ENCODE measurements at regions not wholly inside any gene's neighbourhood (a gene's known extent, or its start where the extent isn't known, plus 50 kb on each side); places are given as distances from the start of the nearest gene placed in this dataset.

- no peak overlapping the region for H2AK5ac ChIP-seq (ENCODE audit: low read depth, low read length)
- H3K27me3 ChIP-seq (replicated peaks in 1 of 4; ENCODE audit: control insufficient read depth in 3 of 4, extremely low read depth in 1 of 4, insufficient read depth in 3 of 4, low read length in 3 of 4): no peaks in the 10 kb centered on the region
- no peak overlapping the region for H3K4me3 ChIP-seq (ENCODE audit: extremely low read depth in 1 of 4, insufficient read depth in 2 of 4, low read depth in 3 of 4, low read length in 4 of 4)
- H2BK12ac ChIP-seq (ENCODE audit: low read depth, low read length): peak overlapping the region; percentile 77; the same call in 1 of the 2 replicates
- no peak overlapping the region for H2BK20ac ChIP-seq (ENCODE audit: low read length)
- FAIRE-seq (no peak), DNase-seq (ENCODE audit: low read depth in 1 of 2, low spot score in 2 of 2) (no peak)
- H2BK5ac ChIP-seq (ENCODE audit: low read depth, low read length): no peak overlapping the region
- peaks cover 4 to 10% (median 7%) of the 10 kb centered on the region in 4 experiments; a peak in 6 of 7 replicates for H3K4me1 ChIP-seq (replicated peaks in 1 of 4; ENCODE audit: control insufficient read depth in 3 of 4, insufficient read depth in 4 of 4, low read length in 3 of 4)
- H4K5ac ChIP-seq (ENCODE audit: insufficient read length, low read depth, low read length): no peak overlapping the region
- H3K23me2 ChIP-seq (ENCODE audit: low read depth, low read length): no peaks in the 10 kb centered on the region
- no peaks in the 10 kb centered on the region for H4K20me1 ChIP-seq (replicated peaks in 1 of 2; ENCODE audit: control insufficient read depth in 1 of 2, insufficient read depth in 2 of 2, low read length in 2 of 2)
- no peak overlapping the region for H2AFZ ChIP-seq (ENCODE audit: low read length)
- no peak overlapping the region for H3K9ac ChIP-seq (replicated peaks in 1 of 4; ENCODE audit: extremely low read depth in 1 of 4, low read depth in 3 of 4, low read length in 3 of 4)
- no peak overlapping the region for H3K4ac ChIP-seq (replicated peaks; ENCODE audit: insufficient read length, low read depth, low read length)
- H3K4me2 ChIP-seq (ENCODE audit: insufficient read depth in 1 of 2, low read depth in 2 of 2, low read length in 2 of 2): no peak overlapping the region
- no peak overlapping the region for H4K91ac ChIP-seq (replicated peaks; ENCODE audit: insufficient read length, low read length)
- H3K56ac ChIP-seq (replicated peaks; ENCODE audit: insufficient read length, low read depth, low read length): no peak overlapping the region
- H3K9me3 ChIP-seq (ENCODE audit: insufficient read depth in 2 of 2, low read depth in 1 of 2, low read length in 1 of 2): no peaks in the 10 kb centered on the region
- no peaks in the 10 kb centered on the region for H3K79me2 ChIP-seq (ENCODE audit: control insufficient read depth in 1 of 2, insufficient read depth in 2 of 2, low read length in 2 of 2)
- H3K14ac ChIP-seq (ENCODE audit: insufficient read length): no peak overlapping the region
- H2BK15ac ChIP-seq (ENCODE audit: low read length): 0 out of 2 replicates have a peak overlapping the region, but pooled peaks have one; percentile 61
- peak overlapping the region; percentile 24 for H3K18ac ChIP-seq (ENCODE audit: extremely low read depth, low read length)
- no peak overlapping the region for H4K8ac ChIP-seq (ENCODE audit: extremely low read depth, insufficient read depth, low read length)
- WGBS, 2 experiments (ENCODE audit: extremely low coverage in 1 of 2, insufficient coverage in 1 of 2, insufficient read length in 1 of 2, insufficient replicate concordance in 2 of 2, low coverage in 1 of 2, low lambda C conversion rate in 2 of 2, missing lambda C conversion rate in 1 of 2): 90% methylated on average over 5 of the region's 5 CpGs; no CpG with 5 or more reads in 1 of the 2 experiments
- no peaks in the 10 kb centered on the region for H3K36me3 ChIP-seq (ENCODE audit: control insufficient read depth in 2 of 4, insufficient read depth in 4 of 4, low read length in 3 of 4)
- H2BK120ac ChIP-seq (replicated peaks; ENCODE audit: low read depth, low read length): no peak overlapping the region
- ChIA-PET POLR2A (ENCODE audit: partially characterized antibody) (interaction anchor here (0.6 kb wide), 1 partner anchor 153 kb away, joined by 3 read pairs; no protein-coding TSS in a partner anchor), CTCF (ENCODE audit: partially characterized antibody) (interaction anchor here (0.8 to 4.4 kb wide), 2 partner anchors 9 to 36 kb away, joined by 4 to 26 read pairs; no protein-coding TSS in a partner anchor)
- no peak overlapping the region for H3K23ac ChIP-seq (ENCODE audit: insufficient read length)
- no peaks in the 10 kb centered on the region for H3K79me1 ChIP-seq (ENCODE audit: low read depth, low read length)
- H3K27ac ChIP-seq (ENCODE audit: low read depth, low read length): no peak overlapping the region
- no peak for TF ChIP-seq TAF7 (optimal IDR thresholded peaks at IDR 0.05; ENCODE audit: borderline replicate concordance, low read depth, low read length)
- no peak for TF ChIP-seq KDM4A (IDR thresholded peaks at IDR 0.05; ENCODE audit: low read depth, low read length, severe bottlenecking)
- TF ChIP-seq ZNF274 (IDR thresholded peaks at IDR 0.05; ENCODE audit: borderline replicate concordance, extremely low read depth, low read length): no peak
- TF ChIP-seq JUN (IDR thresholded peaks at IDR 0.05; ENCODE audit: low read depth, low read length): no peak
- TF ChIP-seq CBX5 (IDR thresholded peaks at IDR 0.05; ENCODE audit: low read depth, low read length): no peak
- no peak for TF ChIP-seq ATF2 (IDR thresholded peaks at IDR 0.05; ENCODE audit: low read length)
- TF ChIP-seq HDAC2 (IDR thresholded peaks at IDR 0.05; ENCODE audit: borderline replicate concordance in 1 of 2, low read depth in 2 of 2, low read length in 2 of 2): no peak
- no peak for TF ChIP-seq POU5F1 (IDR thresholded peaks at IDR 0.05; ENCODE audit: low read depth, low read length)
- no peak for TF ChIP-seq SP2 (IDR thresholded peaks at IDR 0.05; ENCODE audit: low read length)
- no peak for TF ChIP-seq POLR2A (IDR thresholded peaks at IDR 0.05; ENCODE audit: control extremely low read depth in 1 of 2, low read depth in 2 of 2, low read length in 2 of 2)
- TF ChIP-seq SIX5 (IDR thresholded peaks at IDR 0.05; ENCODE audit: low read depth, low read length): no peak
Observed at GRCh38 chr13:111058796-111059506, 56.2 kb upstream of the ARHGEF7 start.

Data from H1 (cell line).